HepG2 (cell line): ENCODE measurements at regions not wholly inside any gene's neighbourhood (a gene's known extent, or its start where the extent isn't known, plus 50 kb on each side); places are given as distances from the start of the nearest gene placed in this dataset.

ENCODE experiments used
- ATAC-seq: fragments of 200-7000 bp; cut with Tn5 transposase; 3 replicates; pipeline ENCODE4 v1.9.1; 2020; ENCODE audit warnings: mild to moderate bottlenecking, moderate library complexity
- BruUV-seq: library from RNA; stranded (reverse); fragments of 400-500 nt; replicated peaks from 2 replicates; lab custom pipeline; 2021; lab: Mats Ljungman, UMichigan
- CTCF ChIA-PET: fragments of 300-600 bp; formaldehyde crosslinking; extraction: SDS; loops from one replicate; lab custom pipeline; 2021; ENCODE audit warnings: low total read pairs, inconsistent platforms, low intra/inter-chr PET ratio; lab: Yijun Ruan, JAX
- POLR2A ChIA-PET: fragments of 350-600 bp; sonication (Branson Sonifier 250); formaldehyde crosslinking; loops from one replicate; lab custom pipeline; 2020; ENCODE audit warnings: antibody characterized with exemption, inconsistent platforms; lab: Yijun Ruan, JAX
- DNase-seq: peaks from one replicate; pipeline ENCODE4 v3.0.0-alpha.2; 2015; ENCODE audit warnings: low spot score
- FAIRE-seq: peaks from 3 replicates; lab custom pipeline; 2011; peaks lifted over from hg19 to GRCh38; lab: Jason Lieb, UNC
- H2AFZ ChIP-seq: one replicate; pipeline ENCODE4 v1.6.1; 2011; ENCODE audit warnings: low read length, inconsistent platforms
- H3K27ac ChIP-seq: fragments of 300-600 bp; 3 replicates; pipeline ENCODE4 v1.8.0; 2011; ENCODE audit warnings: mixed run types, mild to moderate bottlenecking, mixed read lengths, low read length, inconsistent platforms; ENCODE audit not compliant: insufficient read depth; ENCODE audit errors: extremely low read length
- H3K27me3 ChIP-seq, 2 experiments: fragments of 200-600 bp in 1 of 2; 2 replicates in 1 of 2; 3 replicates in 1 of 2; pipeline versions ENCODE4 v1.6.0 to v1.8.0; 2011; ENCODE audit warnings: low read length in 2 of 2, mild to moderate bottlenecking in 2 of 2, moderate library complexity in 2 of 2, inconsistent platforms in 1 of 2; ENCODE audit not compliant: insufficient read depth in 2 of 2, control insufficient read depth in 1 of 2
- H3K36me3 ChIP-seq, 2 experiments: fragments of 200-600 bp in 1 of 2; replicated peaks in 1 of 2; 2 replicates in 1 of 2; 3 replicates in 1 of 2; pipeline versions ENCODE4 v1.5.1 to v1.8.0; 2011; ENCODE audit warnings: low read length in 2 of 2, inconsistent platforms in 1 of 2; ENCODE audit not compliant: insufficient read depth in 2 of 2, control insufficient read depth in 1 of 2
- H3K4me1 ChIP-seq: 2 replicates; pipeline ENCODE4 v1.5.1; 2012; ENCODE audit warnings: low read length, inconsistent platforms; ENCODE audit not compliant: insufficient read depth
- H3K4me2 ChIP-seq: 2 replicates; pipeline ENCODE4 v1.6.0; 2011; ENCODE audit warnings: low read depth, low read length, inconsistent platforms
- H3K4me3 ChIP-seq, 3 experiments: fragments of 200-600 bp in 1 of 3; sonication (generic), shearing (Covaris generic) in 1 of 3; replicated peaks in 1 of 3; 2 replicates each; pipeline ENCODE4 v1.5.1; 2011 to 2016; ENCODE audit warnings: low read length in 3 of 3, inconsistent platforms in 2 of 3, low read depth in 2 of 3, mild to moderate bottlenecking in 2 of 3, control low read depth in 1 of 3, mixed read lengths in 1 of 3; ENCODE audit not compliant: insufficient read depth in 1 of 3
- H3K79me2 ChIP-seq: one replicate; pipeline ENCODE4 v1.6.1; 2011; ENCODE audit warnings: low read length, inconsistent platforms; ENCODE audit not compliant: insufficient read depth
- H3K9ac ChIP-seq: 2 replicates; pipeline ENCODE4 v1.6.0; 2011; ENCODE audit warnings: mild to moderate bottlenecking, low read depth, low read length, inconsistent platforms; ENCODE audit not compliant: insufficient read depth
- H3K9me3 ChIP-seq: 2 replicates; pipeline ENCODE4 v1.5.1; 2012; ENCODE audit warnings: mild to moderate bottlenecking, low read length
- H4K20me1 ChIP-seq: 2 replicates; pipeline ENCODE4 v1.6.0; 2011; ENCODE audit warnings: inconsistent platforms, mild to moderate bottlenecking, low read length, moderate library complexity; ENCODE audit not compliant: insufficient read depth
- ADNP ChIP-seq: sonication (generic); formaldehyde crosslinking; IDR thresholded peaks from 2 replicates; pipeline ENCODE4 v1.4.0; 2020; ENCODE audit warnings: missing genetic modification reagents
- ATF1 ChIP-seq: IDR thresholded peaks from 2 replicates; pipeline ENCODE4 v1.6.1; 2016; ENCODE audit warnings: mild to moderate bottlenecking, control low read depth
- BCL6 ChIP-seq: IDR thresholded peaks from 2 replicates; pipeline ENCODE4 v1.6.1; 2016; ENCODE audit warnings: missing genetic modification reagents, missing compliant biosample characterization
- HIVEP1 ChIP-seq: sonication (generic); formaldehyde crosslinking; IDR thresholded peaks from 2 replicates; pipeline ENCODE4 v1.4.0; 2020; ENCODE audit warnings: mild to moderate bottlenecking, missing genetic modification reagents
- REXO4 ChIP-seq: sonication (generic); formaldehyde crosslinking; IDR thresholded peaks from 2 replicates; pipeline ENCODE4 v1.8.0; 2022; ENCODE audit warnings: missing genetic modification reagents, mild to moderate bottlenecking, borderline replicate concordance
- RFX3 ChIP-seq: IDR thresholded peaks from 2 replicates; pipeline ENCODE4 v1.6.1; 2016; ENCODE audit warnings: missing biosample characterization, missing genetic modification reagents
- SRSF4 ChIP-seq: fragments of 200-400 bp; formaldehyde crosslinking; IDR thresholded peaks from one replicate; pipeline ENCODE4 v1.6.1; 2018; ENCODE audit warnings: mild to moderate bottlenecking, low read depth, low read length, moderate library complexity; ENCODE audit not compliant: poor library complexity, severe bottlenecking
- ZNF124 ChIP-seq: sonication (generic); formaldehyde crosslinking; IDR thresholded peaks from 2 replicates; pipeline ENCODE4 v1.4.0; 2020; ENCODE audit warnings: missing genetic modification reagents
- WGBS: methylation state at CpG from one replicate; pipeline ENCODE4 v1.1.6; 2017; ENCODE audit warnings: low lambda C conversion rate; 5-methylcytosine and 5-hydroxymethylcytosine counted together
- in situ Hi-C: cut with HindIII; loops from 2 replicates; pipeline ENCODE4 v1.10.0; 2017; ENCODE audit warnings: low pct_unique_long_range_greater_than_20kb; ENCODE audit not compliant: extremely low pct_ligation_motif_present
- intact Hi-C: fragments of 100-400 bp; cut with micrococcal nuclease; formaldehyde crosslinking; loops from one replicate; pipeline ENCODE4 v1.10.0; 2022; ENCODE audit not compliant: unreplicated experiment
- TF ChIP-seq, protein P1 (sequence below): sonication (generic); formaldehyde crosslinking; IDR thresholded peaks from 2 replicates; pipeline ENCODE4 v1.9.0; 2022; ENCODE audit warnings: low read depth, missing genetic modification reagents
- TF ChIP-seq, protein P2 (sequence below): sonication (generic); formaldehyde crosslinking; IDR thresholded peaks from 2 replicates; pipeline ENCODE4 v1.9.0; 2021; ENCODE audit warnings: missing genetic modification reagents, borderline replicate concordance
- TF ChIP-seq, protein P3 (sequence below): sonication (generic); formaldehyde crosslinking; IDR thresholded peaks from 2 replicates; pipeline ENCODE4 v1.8.1; 2022; ENCODE audit warnings: low read depth, mild to moderate bottlenecking, missing genetic modification reagents
- TF ChIP-seq, protein P4 (sequence below): IDR thresholded peaks from 2 replicates; pipeline ENCODE4 v1.6.1; 2016; ENCODE audit warnings: control low read depth

DNA sequence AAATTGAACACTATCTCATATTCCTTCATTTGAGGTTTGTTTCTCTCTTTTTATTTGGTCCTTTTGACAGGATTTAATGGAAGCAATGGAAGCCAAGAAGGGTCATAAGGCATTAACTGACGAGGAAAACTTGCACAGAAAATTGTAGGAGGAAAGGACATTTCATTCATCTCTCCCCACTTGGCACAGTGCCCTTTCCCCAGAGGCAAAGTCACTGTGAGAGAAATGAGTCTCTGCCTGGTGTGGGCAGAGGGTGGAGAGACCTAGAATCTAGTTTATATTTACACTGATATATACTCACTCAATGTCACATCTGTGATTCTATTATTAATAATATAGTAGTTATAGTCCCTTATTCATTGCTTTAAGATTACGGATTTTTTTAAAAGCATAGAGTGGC is 324.6 kb upstream of the IL12A start (continued):
- TF ChIP-seq, protein P1, sequence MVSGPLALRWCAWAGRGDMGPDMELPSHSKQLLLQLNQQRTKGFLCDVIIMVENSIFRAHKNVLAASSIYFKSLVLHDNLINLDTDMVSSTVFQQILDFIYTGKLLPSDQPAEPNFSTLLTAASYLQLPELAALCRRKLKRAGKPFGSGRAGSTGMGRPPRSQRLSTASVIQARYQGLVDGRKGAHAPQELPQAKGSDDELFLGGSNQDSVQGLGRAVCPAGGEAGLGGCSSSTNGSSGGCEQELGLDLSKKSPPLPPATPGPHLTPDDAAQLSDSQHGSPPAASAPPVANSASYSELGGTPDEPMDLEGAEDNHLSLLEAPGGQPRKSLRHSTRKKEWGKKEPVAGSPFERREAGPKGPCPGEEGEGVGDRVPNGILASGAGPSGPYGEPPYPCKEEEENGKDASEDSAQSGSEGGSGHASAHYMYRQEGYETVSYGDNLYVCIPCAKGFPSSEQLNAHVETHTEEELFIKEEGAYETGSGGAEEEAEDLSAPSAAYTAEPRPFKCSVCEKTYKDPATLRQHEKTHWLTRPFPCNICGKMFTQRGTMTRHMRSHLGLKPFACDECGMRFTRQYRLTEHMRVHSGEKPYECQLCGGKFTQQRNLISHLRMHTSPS (CRISPR knock-in tag), result no peak
- TF ChIP-seq ZNF124 (CRISPR knock-in tag), result no peak
- TF ChIP-seq RFX3 (CRISPR knock-in tag), result no peak
- TF ChIP-seq, protein P2, sequence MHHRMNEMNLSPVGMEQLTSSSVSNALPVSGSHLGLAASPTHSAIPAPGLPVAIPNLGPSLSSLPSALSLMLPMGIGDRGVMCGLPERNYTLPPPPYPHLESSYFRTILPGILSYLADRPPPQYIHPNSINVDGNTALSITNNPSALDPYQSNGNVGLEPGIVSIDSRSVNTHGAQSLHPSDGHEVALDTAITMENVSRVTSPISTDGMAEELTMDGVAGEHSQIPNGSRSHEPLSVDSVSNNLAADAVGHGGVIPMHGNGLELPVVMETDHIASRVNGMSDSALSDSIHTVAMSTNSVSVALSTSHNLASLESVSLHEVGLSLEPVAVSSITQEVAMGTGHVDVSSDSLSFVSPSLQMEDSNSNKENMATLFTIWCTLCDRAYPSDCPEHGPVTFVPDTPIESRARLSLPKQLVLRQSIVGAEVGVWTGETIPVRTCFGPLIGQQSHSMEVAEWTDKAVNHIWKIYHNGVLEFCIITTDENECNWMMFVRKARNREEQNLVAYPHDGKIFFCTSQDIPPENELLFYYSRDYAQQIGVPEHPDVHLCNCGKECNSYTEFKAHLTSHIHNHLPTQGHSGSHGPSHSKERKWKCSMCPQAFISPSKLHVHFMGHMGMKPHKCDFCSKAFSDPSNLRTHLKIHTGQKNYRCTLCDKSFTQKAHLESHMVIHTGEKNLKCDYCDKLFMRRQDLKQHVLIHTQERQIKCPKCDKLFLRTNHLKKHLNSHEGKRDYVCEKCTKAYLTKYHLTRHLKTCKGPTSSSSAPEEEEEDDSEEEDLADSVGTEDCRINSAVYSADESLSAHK (CRISPR knock-in tag), result no peak
- TF ChIP-seq, all 625 proteins: peak for 0

DNA sequence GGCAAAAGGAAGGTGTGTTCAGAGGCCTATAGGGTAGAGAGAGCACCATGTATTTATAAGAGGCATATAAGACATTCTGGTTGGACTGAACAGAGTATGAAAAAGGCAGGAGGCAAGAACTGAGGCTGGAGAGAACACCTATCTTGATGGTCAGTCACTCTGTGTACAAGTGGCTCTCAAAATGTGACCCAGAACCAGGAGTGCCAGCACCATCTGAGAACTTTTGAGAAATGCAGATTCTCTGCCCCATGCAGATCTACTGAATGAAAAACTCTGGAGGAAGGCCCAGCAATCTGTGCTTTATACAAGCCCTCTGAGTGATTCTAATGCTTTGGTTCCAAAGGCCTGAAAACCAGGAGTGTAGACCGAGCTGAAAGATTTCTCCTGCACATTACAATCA is 324.0 kb upstream of the IL12A start:
- no peaks in the 10 kb centered on the region for H3K36me3 ChIP-seq
- no peak for FAIRE-seq
- H3K4me3 ChIP-seq, result no peak overlapping the region
- no peaks in the 10 kb centered on the region for H3K27me3 ChIP-seq
- no peak overlapping the region for H3K9ac ChIP-seq
- H4K20me1 ChIP-seq, result no peaks in the 10 kb centered on the region
- H3K4me1 ChIP-seq, result peaks cover 8% of the 10 kb centered on the region; the same call in 1 of the 2 replicates
- POLR2A ChIA-PET, result no interaction called here
- H3K9me3 ChIP-seq, result no peaks in the 10 kb centered on the region
- H3K27ac ChIP-seq, result no peak overlapping the region
- 0% methylated on average over 1 of the region's 1 CpG for WGBS
- H2AFZ ChIP-seq, result no peak overlapping the region
- intact Hi-C loops (no loop called here), in situ Hi-C loops (no loop called here)
- BruUV-seq, result no TSS peak
- TF ChIP-seq ATF1 (no peak), ADNP (no peak), HIVEP1 (no peak), BCL6 (CRISPR knock-in tag) (no peak), REXO4 (no peak), SRSF4 (no peak)
- TF ChIP-seq, protein P3, sequence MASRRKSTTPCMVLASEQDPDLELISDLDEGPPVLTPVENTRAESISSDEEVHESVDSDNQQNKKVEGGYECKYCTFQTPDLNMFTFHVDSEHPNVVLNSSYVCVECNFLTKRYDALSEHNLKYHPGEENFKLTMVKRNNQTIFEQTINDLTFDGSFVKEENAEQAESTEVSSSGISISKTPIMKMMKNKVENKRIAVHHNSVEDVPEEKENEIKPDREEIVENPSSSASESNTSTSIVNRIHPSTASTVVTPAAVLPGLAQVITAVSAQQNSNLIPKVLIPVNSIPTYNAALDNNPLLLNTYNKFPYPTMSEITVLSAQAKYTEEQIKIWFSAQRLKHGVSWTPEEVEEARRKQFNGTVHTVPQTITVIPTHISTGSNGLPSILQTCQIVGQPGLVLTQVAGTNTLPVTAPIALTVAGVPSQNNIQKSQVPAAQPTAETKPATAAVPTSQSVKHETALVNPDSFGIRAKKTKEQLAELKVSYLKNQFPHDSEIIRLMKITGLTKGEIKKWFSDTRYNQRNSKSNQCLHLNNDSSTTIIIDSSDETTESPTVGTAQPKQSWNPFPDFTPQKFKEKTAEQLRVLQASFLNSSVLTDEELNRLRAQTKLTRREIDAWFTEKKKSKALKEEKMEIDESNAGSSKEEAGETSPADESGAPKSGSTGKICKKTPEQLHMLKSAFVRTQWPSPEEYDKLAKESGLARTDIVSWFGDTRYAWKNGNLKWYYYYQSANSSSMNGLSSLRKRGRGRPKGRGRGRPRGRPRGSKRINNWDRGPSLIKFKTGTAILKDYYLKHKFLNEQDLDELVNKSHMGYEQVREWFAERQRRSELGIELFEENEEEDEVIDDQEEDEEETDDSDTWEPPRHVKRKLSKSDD (CRISPR knock-in tag), result no peak
- TF ChIP-seq, protein P4, sequence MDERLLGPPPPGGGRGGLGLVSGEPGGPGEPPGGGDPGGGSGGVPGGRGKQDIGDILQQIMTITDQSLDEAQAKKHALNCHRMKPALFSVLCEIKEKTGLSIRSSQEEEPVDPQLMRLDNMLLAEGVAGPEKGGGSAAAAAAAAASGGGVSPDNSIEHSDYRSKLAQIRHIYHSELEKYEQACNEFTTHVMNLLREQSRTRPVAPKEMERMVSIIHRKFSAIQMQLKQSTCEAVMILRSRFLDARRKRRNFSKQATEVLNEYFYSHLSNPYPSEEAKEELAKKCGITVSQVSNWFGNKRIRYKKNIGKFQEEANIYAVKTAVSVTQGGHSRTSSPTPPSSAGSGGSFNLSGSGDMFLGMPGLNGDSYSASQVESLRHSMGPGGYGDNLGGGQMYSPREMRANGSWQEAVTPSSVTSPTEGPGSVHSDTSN, result no peak
- no peak for ATAC-seq
- CTCF ChIA-PET, result no interaction called here
- H3K79me2 ChIP-seq, result no peaks in the 10 kb centered on the region
- no peak for DNase-seq
- no peak overlapping the region for H3K4me2 ChIP-seq
